Dermis microvascular lymphatic vessel endothelial cell (primary cell): ENCODE measurements at regions not wholly inside any gene's neighbourhood (a gene's known extent, or its start where the extent isn't known, plus 50 kb on each side); places are given as distances from the start of the nearest gene placed in this dataset.
A peak's percentile ranks its signal among the peaks of the same experiment; 100 is the strongest.

ENCODE experiments used
- DNase-seq, 2 donors: peaks; one replicate each; pipeline versions ENCODE4 v3.0.0 to v3.0.0-alpha.2; 2010; ENCODE audit warnings: low read depth in 2 of 2

- DNase-seq, result peak; percentile 94 to 98
These were observed 267.3 kb upstream of the ADAMTS9 start for GRCh38 chr3:64954995-64955636.

GRCh38 chr3:64945171-64945729 lies 257.4 kb upstream of the ADAMTS9 start:
- peak; percentile 22 to 82 for DNase-seq

DNA sequence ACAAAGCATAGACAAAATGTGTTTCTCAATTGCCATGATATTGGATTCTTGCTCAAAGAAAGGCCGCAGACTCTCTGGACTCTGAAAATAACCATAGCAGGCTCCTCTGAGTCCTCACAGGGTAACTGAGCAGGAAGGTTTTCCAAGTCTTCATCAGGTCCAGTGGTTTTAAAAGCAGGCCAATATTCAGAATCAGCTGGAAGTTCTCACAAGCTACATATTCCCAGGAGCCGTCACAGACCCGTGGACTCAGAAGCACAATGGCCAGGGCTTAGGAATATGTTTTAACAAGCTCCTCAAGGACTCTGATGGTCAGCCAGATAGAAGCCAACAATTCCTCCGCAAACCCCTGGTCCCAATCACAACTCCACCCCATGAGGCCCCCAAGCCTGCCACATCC lies 256.1 kb upstream of the ADAMTS9 start:
- DNase-seq, result no peak

DNA sequence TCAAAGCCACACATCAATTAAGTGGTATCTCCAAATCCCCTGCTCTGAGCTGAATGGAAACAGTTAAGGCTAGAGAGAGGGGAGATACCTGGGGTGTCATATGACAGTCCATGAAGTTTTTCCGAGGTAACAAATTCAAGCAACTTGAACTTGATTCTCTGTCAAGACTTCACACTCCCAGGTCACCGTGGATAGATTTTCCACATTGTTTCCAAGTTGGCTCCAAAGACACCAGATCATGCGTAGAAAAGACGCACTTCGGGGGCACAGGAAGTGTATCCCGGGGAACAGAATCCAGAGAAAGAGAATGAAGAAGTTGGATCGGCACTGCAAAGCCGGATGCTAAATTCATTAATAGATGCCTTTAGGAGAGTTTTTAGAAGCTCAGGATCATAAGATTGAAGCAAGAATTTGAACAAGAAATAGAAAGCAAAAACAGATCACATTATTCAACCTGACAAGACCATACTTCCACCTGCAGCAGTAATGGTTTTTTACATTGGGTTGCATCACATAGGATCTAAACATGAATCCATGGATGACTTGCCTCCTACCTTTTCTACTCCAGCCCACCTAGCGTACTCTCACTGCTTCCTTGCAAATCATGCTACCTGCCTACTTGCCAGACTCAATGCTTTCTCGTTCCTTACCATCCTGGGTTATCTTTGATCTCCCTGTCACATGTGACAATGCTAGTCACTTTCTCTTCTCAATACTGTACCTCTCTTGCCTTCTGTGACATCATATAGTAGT lies 253.0 kb upstream of the ADAMTS9 start:
- no peak for DNase-seq

DNA sequence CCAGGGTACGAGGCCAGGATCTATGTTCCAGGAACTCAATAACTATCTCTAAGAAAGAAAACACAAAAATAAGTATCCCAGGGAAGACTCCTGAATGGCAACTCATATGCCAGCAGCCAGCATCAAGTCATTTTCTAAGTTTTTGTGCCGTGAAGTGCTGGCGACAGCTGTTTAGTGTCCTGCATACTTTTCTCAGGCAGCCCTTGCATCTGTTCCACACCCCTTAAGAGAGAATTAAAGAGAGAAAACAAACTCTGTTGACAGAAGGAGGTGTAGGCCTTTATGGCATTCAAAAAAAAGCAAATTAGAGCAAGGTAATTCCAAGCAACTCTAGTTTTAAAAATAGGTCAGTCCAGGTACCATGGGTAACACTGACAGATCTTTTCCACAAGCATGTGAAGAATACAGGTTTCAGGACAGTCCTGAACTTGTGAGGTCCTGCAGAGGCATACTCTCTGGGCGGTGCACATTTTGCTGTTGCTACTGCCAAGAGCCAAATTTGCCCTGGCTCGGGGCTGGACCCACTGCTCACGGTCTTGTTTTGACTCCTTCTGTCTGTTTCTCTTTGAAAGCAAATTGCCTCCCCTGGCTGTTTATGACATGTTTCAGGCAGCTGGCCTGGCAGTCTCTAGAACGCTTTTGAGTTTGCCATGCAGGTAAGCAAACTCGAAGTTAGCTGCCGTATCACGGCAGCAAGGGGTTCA lies 252.1 kb upstream of the ADAMTS9 start:
- DNase-seq, result no peak

GRCh38 chr3:64939309-64939708 lies 251.5 kb upstream of the ADAMTS9 start:
- no peak for DNase-seq

- DNase-seq, result no peak
These were observed 248.8 kb upstream of the ADAMTS9 start for GRCh38 chr3:64936556-64936955.

DNA sequence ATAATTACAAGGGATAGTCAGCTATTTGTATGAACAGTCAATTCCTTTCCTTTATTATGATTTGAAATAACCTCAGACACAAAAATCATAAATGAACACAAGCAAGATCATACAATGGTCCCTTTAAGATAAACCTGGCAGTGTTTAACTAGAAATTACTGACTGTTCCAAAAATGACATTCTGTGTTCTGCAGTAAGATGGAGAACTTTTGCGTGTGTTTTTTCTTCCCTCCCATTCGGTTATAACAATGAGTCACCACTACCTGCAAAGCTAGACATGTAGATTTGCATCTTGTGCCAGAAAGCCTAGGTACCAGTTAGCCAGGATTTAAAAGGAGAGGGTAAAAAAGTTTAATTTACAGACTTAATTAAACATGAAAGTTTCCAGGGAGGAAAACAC lies 248.2 kb upstream of the ADAMTS9 start:
- DNase-seq, result no peak

DNA sequence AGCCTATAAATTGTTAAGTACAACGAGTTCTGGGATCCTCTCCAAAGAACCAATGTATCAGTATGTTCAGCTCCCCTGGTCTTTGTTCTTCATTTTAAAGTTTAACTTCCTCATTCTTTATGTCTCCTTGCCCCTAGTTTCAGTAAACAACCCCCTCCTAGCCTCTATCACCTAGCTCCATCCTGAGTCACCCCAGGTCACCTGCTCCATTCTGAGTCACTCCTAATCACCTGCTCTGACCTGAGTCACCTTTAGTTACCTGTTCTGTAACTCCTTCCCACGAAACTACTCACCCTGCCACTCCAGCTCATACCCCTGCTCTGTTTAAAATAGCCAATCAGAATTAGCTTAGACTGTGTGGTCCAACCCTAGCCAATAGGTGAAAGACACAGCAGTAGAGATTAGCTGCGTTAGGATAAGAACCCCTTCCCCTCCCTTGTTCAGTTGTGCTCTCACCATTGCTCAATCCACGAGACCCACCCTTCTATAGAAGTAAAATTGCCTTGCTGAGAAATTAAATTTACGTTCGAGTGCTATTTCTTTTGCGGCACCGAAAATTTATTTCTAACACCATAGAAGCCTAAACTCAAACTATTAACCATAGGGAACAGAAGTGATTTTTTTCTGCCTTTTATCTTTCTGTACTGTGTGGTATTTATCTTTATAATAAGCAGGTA lies 245.0 kb upstream of the ADAMTS9 start:
- no peak for DNase-seq

DNA sequence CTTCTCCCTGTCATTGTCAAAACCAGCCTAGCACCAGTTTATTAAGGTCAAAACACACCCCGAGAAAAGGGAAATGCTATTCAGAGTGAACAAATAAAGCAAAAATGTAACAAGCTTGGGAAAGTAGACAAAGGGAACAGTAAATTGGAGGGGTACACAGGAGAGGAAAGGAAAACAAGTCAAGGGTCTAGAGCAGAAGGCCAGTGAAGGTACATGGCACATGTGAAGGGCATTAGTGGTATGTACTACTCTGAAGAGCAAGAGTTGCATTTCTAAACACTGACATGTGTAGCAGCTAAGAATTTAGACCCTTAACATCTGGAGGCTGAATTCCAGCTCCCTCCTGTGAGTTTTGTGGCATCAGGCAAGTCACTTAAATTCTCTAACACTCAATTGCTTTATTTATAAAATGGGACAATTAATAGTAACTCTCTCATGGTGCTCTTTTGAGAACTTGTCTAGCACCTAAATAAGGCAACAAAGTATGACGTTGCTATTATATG lies 244.3 kb upstream of the ADAMTS9 start:
- DNase-seq, result no peak

GRCh38 chr3:64930891-64931290 lies 243.1 kb upstream of the ADAMTS9 start:
- no peak for DNase-seq

DNA sequence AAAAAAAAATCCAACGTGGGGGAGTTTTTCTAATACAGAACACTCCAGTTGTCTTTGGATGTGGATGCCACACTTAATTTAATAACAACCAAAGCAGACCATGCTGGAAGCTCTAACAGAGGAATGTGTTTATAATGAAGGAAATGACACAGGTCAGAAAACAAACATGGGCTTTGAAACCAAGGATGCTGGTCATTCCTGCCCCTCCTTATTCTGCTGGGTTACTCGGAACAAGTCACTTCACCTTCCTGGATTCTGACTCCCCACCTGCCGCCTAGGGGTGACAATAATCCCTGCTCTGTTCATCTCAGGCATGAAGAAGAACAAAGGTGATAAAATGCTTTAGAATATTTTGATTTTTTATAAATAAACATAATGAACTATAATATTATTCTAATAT lies 240.9 kb upstream of the ADAMTS9 start:
- peak; percentile 71 to 85 for DNase-seq

DNA sequence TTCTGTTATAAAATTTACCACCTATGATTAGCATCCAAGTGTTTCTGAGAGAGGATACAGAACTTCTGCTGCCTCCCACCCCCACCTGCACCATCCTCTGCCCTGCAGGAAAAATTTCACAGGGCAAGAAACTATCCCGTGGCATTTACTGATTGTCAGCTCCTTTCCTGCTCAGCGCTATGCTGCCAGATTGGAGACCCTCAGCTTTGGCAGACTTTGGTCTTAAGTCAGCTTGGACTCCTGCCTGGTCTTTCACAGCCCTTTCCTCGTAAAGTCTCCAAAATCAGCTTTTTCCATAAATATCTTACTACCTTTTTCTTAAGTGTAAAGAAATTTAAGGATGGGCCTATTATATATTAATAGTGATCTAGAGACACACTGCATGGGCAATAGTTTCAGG lies 239.9 kb upstream of the ADAMTS9 start:
- DNase-seq, result no peak

GRCh38 chr3:64925575-64925974 lies 237.8 kb upstream of the ADAMTS9 start:
- DNase-seq, result no peak

DNA sequence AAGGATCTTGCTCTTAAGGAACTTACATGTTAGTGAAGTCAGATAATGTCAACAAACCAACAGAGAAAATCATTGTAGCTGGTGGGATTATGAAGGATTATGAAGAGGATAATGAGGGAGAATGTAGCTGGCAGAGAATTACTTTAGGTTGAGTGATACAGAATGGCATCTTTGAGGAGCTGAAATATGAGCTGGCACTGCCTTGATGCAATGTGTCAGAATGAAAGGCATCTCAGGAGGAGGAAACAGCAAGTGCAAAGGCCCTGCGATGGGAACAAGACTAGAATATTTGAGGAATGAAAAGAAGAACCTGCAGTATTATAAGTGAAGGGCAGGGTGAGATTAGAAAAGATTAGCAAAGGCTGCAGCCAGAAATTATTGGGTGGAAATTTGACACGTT lies 237.2 kb upstream of the ADAMTS9 start:
- no peak for DNase-seq

DNA sequence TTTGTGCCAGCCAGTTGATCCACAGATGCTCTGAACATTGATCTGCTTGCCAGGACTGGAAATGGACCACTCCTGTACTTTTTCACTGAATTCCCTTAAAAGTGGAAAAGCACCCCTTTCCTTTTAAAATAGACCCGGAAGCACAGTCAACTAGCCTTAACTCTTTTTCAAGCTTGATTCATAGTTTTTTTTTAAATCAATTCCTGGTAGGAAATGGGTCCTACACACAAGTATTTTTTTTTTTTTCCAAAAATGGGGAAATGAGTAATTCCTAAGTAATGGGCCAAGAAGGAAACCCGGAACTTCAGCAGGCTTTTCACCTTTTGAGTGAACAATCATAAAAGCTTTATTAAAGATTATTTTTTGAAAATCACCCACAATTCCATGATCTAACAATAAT lies 234.4 kb upstream of the ADAMTS9 start:
- DNase-seq, result peak in 1 of 2 donors; percentile 23

- no peak for DNase-seq
These were observed 233.7 kb upstream of the ADAMTS9 start for GRCh38 chr3:64921281-64922065.

GRCh38 chr3:64919934-64920333 lies 232.1 kb upstream of the ADAMTS9 start:
- DNase-seq, result no peak

DNA sequence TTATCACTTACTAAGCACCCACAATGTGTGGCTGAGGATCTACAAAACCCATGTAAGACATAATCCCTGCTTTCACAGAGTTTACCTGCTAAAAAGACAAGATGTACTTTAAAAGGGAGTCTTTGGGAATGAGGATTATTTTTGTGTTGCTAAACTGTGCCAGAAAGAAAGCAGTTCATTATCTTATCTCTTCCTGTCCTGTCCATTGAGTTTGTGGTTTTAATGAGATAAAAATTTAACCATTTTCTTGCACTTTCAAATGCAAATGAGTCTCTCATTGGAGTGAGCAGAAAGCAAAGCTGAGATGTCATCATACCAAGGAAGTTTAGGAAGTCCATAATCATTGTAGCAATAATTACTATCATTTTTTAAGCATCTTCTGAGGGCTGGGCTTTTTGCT lies 231.2 kb upstream of the ADAMTS9 start:
- no peak for DNase-seq

DNA sequence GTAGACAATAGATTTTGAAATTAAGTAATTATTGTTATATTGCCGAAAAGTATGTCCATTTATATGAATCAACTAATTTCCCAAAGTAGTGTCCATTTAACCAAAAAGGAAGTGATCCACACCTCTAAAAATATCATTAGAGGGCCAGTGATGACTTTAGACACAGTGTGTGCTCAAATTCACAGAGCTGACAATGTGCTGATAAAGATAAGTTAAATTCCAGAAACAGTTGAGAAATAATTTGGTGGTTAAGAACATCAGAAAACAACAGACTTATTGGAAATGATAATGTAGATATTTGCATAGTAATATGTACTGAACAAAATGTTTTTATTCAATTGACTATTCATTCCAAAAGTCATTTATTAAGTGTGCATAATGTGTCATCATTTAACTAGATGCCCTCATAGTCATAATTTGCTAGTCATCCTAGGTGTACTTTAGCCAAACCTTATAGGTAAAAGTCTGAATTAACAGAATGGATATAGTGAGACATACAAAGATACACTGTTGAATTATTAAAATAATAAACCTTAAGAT lies 230.2 kb upstream of the ADAMTS9 start:
- DNase-seq, result no peak

GRCh38 chr3:64916937-64917336 lies 229.1 kb upstream of the ADAMTS9 start:
- peak in 1 of 2 donors; percentile 59 for DNase-seq
